Skeletal muscle satellite cell (primary cell): ENCODE measurements at regions not wholly inside any gene's neighbourhood (a gene's known extent, or its start where the extent isn't known, plus 50 kb on each side); places are given as distances from the start of the nearest gene placed in this dataset.

Experiments
- H3K27me3 ChIP-seq: 2 replicates; pipeline ENCODE4 v1.7.0; 2013; ENCODE audit warnings: low read length; ENCODE audit not compliant: control insufficient read depth, insufficient read depth
- H3K36me3 ChIP-seq: 2 replicates; pipeline ENCODE4 v1.7.0; 2013; ENCODE audit warnings: mild to moderate bottlenecking, control low read depth, low read length; ENCODE audit not compliant: insufficient read depth
- H3K4me1 ChIP-seq: 2 replicates; pipeline ENCODE4 v1.7.0; 2013; ENCODE audit warnings: low read length; ENCODE audit not compliant: control insufficient read depth, insufficient read depth
- H3K4me2 ChIP-seq: 2 replicates; pipeline ENCODE4 v1.7.0; 2013; ENCODE audit warnings: mild to moderate bottlenecking, low read length
- H3K4me3 ChIP-seq: 2 replicates; pipeline ENCODE4 v1.7.0; 2013; ENCODE audit warnings: low read length
- H3K9ac ChIP-seq: 2 replicates; pipeline ENCODE4 v1.7.0; 2013; ENCODE audit warnings: mild to moderate bottlenecking, low read depth, low read length, moderate library complexity
- H3K9me3 ChIP-seq: replicated peaks from 2 replicates; pipeline ENCODE4 v1.7.0; 2013; ENCODE audit warnings: mild to moderate bottlenecking, control low read depth, low read length

- Histone ChIP-seq H3K4me3 (no peak overlapping the region), H3K9ac (no peak overlapping the region), H3K4me1 (no peaks in the 10 kb centered on the region), H3K9me3 (peaks cover 4% of the 10 kb centered on the region), H3K36me3 (no peaks in the 10 kb centered on the region), H3K27me3 (no peaks in the 10 kb centered on the region), H3K4me2 (no peak overlapping the region)
Observed at GRCh38 chr20:29687438-29687837, 1570.0 kb upstream of the DEFB115 start.

DNA sequence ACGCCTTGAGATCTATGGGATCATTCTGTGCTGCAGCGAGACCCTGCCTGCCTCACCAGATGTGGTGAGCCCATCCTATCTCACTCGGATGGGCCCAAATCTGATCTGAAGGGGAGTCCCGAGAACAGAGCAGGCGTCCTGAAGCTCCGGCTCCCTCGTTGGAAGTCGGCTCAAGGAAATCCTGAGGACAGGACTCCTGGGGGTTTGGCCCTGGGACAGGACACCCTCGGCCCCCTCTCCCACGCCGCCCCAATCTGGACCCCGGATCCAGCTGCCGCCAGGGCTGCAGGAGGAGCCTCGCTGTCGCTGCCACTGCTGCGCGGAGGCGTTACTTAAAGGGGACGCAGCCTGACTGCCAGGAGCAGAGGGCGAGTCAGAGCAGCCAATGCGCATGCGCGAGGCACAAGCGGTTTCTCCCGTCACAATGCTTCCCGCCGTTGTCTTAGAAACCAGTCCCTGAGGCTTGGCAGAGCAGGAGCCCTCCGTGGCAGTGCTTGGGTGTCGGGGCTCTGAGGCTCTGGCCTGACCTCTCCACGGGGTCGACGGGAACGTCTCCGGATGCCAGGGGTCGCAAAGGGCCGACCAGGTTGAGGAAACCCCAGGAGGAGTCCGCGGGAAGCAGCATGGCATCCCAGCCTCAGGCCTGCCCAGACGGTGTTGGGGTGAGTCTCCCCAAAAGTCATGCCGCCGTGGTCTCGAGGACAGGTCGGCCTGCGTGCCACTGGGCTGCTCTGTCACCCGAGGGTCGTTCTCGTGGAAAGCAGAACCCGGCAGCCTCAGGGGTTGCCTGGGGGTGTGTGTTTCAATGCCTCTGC, 1567.8 kb upstream of the DEFB115 start:
- Histone ChIP-seq H3K9ac (peak overlapping the region; percentile 26), H3K4me3 (peak overlapping the region; percentile 39)

DNA sequence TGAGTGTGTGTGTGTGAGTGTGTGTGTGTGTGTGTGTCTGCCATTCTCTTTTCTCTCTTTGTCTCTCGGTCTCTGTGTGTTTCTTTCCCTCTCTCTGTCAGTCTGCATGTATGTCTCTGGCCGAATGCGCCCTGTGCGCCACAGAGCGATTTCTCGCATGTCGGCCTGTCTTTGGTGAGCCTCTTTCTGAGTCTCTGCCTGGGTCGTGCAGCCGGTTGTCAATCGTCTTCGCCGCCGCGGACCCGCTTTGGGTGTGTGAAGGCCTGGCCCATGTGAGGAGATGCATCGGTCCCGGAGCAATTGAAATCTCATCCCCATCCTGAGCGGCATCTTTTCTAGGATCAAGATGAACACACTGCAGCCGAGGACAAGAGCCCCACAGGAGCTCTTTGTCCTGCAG, 1567.2 kb upstream of the DEFB115 start:
- no peak overlapping the region for H3K4me2 ChIP-seq

More for the DNA sequence above, 1567.8 kb upstream of the DEFB115 start:
- Histone ChIP-seq H3K9me3 (peaks cover 4% of the 10 kb centered on the region), H3K36me3 (no peaks in the 10 kb centered on the region), H3K4me1 (no peaks in the 10 kb centered on the region), H3K27me3 (no peaks in the 10 kb centered on the region), H3K4me2 (no peak overlapping the region)

DNA sequence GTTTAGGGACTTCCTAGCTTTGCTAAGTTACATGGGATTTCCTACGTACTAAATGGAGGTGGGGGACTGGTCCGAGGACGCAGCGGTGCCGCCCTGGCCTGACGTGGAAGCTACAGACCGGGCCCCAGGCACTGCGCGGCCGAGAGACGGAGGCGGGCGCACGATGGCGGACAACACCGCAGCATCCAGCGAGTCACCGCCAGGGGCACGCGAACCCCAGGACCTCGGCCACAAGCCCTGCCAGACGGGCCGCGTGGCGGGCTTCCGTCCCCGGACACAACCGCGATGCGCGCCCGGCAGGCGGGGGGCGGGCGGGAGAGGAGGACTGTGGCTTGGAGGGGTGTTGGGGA, 1516.9 kb upstream of the DEFB115 start:
- no peak overlapping the region for H3K4me2 ChIP-seq
- no peaks in the 10 kb centered on the region for H3K27me3 ChIP-seq
- H3K36me3 ChIP-seq = no peaks in the 10 kb centered on the region
- no peaks in the 10 kb centered on the region for H3K4me1 ChIP-seq
- H3K9me3 ChIP-seq = no peaks in the 10 kb centered on the region
- H3K4me3 ChIP-seq = no peak overlapping the region
- H3K9ac ChIP-seq = no peak overlapping the region

More for the DNA sequence above, 1567.2 kb upstream of the DEFB115 start:
- Histone ChIP-seq H3K4me3 (no peak overlapping the region), H3K9me3 (peaks cover 4% of the 10 kb centered on the region), H3K4me1 (no peaks in the 10 kb centered on the region), H3K36me3 (no peaks in the 10 kb centered on the region), H3K9ac (no peak overlapping the region), H3K27me3 (no peaks in the 10 kb centered on the region)

GRCh38 chr20:29740951-29741593, 1516.4 kb upstream of the DEFB115 start:
- Histone ChIP-seq H3K9me3 (no peaks in the 10 kb centered on the region), H3K27me3 (no peaks in the 10 kb centered on the region), H3K4me2 (no peak overlapping the region), H3K4me3 (no peak overlapping the region), H3K4me1 (no peaks in the 10 kb centered on the region), H3K9ac (no peak overlapping the region), H3K36me3 (no peaks in the 10 kb centered on the region)

- Histone ChIP-seq H3K9ac (no peak overlapping the region), H3K27me3 (no peaks in the 10 kb centered on the region), H3K4me2 (no peak overlapping the region), H3K9me3 (no peaks in the 10 kb centered on the region), H3K4me3 (no peak overlapping the region), H3K36me3 (no peaks in the 10 kb centered on the region), H3K4me1 (no peaks in the 10 kb centered on the region)
Observed at GRCh38 chr20:29741594-29741893, 1515.9 kb upstream of the DEFB115 start.

DNA sequence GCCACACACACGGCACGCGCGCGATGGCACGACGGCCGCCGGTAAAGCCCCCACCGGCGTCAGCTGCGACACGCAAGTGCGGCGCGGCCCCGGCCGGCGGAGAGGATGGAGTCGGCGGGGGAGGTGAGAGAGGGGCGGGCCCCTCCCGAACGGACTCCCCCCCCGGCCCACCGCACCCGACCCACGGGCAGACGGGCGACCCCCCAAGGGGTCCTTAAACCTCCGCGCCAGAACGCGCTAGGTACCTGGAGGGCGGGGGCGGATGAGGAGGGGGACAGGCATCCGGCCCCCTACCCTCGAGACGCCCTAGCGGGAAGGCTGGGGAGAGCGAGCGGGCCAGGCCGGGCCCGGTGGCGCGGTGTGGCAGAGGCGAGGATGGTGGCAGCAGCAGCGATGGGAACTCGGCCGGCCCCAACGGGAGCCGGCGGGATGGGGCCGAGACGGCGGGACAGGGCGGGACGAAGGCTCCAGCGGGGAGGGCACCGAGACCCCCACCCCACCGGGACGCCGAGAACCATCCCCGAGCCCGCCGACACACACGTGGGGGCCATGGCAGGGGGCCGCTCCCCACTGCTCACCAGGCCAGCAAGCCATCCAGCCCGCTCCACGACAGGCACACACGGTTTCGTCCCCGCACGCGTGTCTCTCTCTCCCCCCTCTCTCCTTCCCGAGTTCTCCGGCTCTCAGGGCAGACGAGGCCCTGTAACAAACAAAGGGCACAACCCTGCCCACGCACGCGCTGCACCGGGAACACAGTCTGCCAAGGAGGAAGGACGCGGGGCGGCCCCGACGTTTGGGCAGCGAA, 1515.4 kb upstream of the DEFB115 start:
- Histone ChIP-seq H3K9ac (no peak overlapping the region), H3K4me1 (no peaks in the 10 kb centered on the region), H3K36me3 (no peaks in the 10 kb centered on the region), H3K4me2 (no peak overlapping the region), H3K27me3 (no peaks in the 10 kb centered on the region), H3K4me3 (no peak overlapping the region), H3K9me3 (no peaks in the 10 kb centered on the region)

- no peaks in the 10 kb centered on the region for H3K27me3 ChIP-seq
- no peaks in the 10 kb centered on the region for H3K9me3 ChIP-seq
- no peak overlapping the region for H3K4me3 ChIP-seq
Observed at GRCh38 chr20:29742699-29743100, 1514.8 kb upstream of the DEFB115 start.

GRCh38 chr20:29743101-29743931, 1514.1 kb upstream of the DEFB115 start:
- Histone ChIP-seq H3K27me3 (no peaks in the 10 kb centered on the region), H3K9ac (no peak overlapping the region), H3K4me1 (no peaks in the 10 kb centered on the region), H3K36me3 (no peaks in the 10 kb centered on the region), H3K4me3 (no peak overlapping the region), H3K9me3 (no peaks in the 10 kb centered on the region), H3K4me2 (no peak overlapping the region)

More at GRCh38 chr20:29742699-29743100, 1514.8 kb upstream of the DEFB115 start:
- Histone ChIP-seq H3K36me3 (no peaks in the 10 kb centered on the region), H3K9ac (no peak overlapping the region), H3K4me2 (no peak overlapping the region), H3K4me1 (no peaks in the 10 kb centered on the region)

- Histone ChIP-seq H3K9ac (no peak overlapping the region), H3K9me3 (no peaks in the 10 kb centered on the region), H3K27me3 (no peaks in the 10 kb centered on the region), H3K4me1 (no peaks in the 10 kb centered on the region), H3K4me3 (no peak overlapping the region), H3K36me3 (no peaks in the 10 kb centered on the region), H3K4me2 (no peak overlapping the region)
Observed at GRCh38 chr20:29744071-29744470, 1513.4 kb upstream of the DEFB115 start.
